ENCODE measurements at regions not wholly inside any gene's neighbourhood (a gene's known extent, or its start where the extent isn't known, plus 50 kb on each side); places are given as distances from the start of the nearest gene placed in this dataset.
"Not testable (repeated sequence)": the region's sequence is repeated elsewhere in the genome, so short reads cannot be mapped to it uniquely, and the experiment has no call there.

DNA sequence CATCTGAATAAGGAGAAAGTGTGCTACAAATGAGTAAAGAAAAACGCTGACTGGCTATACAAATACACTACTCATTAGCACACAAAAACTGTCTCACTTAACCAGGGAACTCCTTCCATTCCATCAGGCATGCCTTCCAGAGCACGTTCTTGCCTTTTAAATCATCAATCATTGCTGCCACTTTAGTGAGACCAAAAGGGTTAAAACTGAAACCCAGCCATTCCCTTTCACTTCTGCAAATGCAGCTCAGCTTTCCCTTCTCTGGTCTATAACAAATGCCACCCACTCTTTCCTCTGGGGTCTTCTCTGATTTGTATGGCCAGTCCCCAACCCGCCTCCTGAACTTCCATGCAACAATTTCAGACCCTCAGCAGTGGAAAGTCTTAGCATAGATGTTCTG is 231.5 kb downstream of the TRIML1 start:
- Histone ChIP-seq H3K36me3 (ENCODE audit: control insufficient read depth, insufficient read depth, low read length) (no peaks in the 10 kb centered on the region), H3K4me1 (ENCODE audit: control insufficient read depth, insufficient read depth, low read length, poor library complexity, severe bottlenecking) (no peaks in the 10 kb centered on the region), H3K27ac (ENCODE audit: low read depth, low read length, severe bottlenecking) (no peak overlapping the region), H3K9me3 (ENCODE audit: control insufficient read depth, low read length) (peaks cover 1% of the 10 kb centered on the region), H3K4me3 (ENCODE audit: extremely low read depth, insufficient read depth, low read length, poor library complexity, severe bottlenecking) (no peak overlapping the region)
- 71 to 89% methylated on average over 1 of the region's 3 CpGs for WGBS, 2 experiments (ENCODE audit: insufficient coverage in 2 of 2)

DNA sequence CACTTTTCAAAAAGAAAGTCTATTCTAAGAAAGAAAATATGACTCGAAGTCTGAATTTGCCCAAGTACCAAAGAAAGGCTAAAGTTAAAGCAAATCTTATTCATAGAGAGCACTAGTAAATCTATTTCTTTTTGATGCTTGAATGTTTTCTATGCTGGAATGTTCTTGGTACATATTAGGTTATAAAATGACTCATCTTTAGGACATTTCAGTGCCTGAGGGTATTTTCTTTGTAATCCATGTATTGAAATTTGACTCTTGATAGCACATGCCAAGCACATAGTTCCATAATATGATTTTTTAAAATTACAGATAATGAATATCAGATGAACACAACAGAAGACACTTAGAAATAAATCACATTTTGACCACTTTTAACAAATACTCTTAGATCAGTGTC is 232.8 kb downstream of the TRIML1 start:
- WGBS, 2 experiments (ENCODE audit: insufficient coverage in 2 of 2), result no CpG with 5 or more reads among the region's 1 CpG
- H3K4me3 ChIP-seq (ENCODE audit: extremely low read depth, insufficient read depth, low read length, poor library complexity, severe bottlenecking), result no peak overlapping the region
- no peak overlapping the region for H3K27ac ChIP-seq (ENCODE audit: low read depth, low read length, severe bottlenecking)
- H3K36me3 ChIP-seq (ENCODE audit: control insufficient read depth, insufficient read depth, low read length), result no peaks in the 10 kb centered on the region
- H3K9me3 ChIP-seq (ENCODE audit: control insufficient read depth, low read length), result peaks cover 7% of the 10 kb centered on the region
- no peaks in the 10 kb centered on the region for H3K4me1 ChIP-seq (ENCODE audit: control insufficient read depth, insufficient read depth, low read length, poor library complexity, severe bottlenecking)

GRCh38 chr4:188372829-188373228 is 233.6 kb downstream of the TRIML1 start:
- 67 to 93% methylated on average over 2 to 3 of the region's 3 CpGs for WGBS, 2 experiments (ENCODE audit: insufficient coverage in 2 of 2)

DNA sequence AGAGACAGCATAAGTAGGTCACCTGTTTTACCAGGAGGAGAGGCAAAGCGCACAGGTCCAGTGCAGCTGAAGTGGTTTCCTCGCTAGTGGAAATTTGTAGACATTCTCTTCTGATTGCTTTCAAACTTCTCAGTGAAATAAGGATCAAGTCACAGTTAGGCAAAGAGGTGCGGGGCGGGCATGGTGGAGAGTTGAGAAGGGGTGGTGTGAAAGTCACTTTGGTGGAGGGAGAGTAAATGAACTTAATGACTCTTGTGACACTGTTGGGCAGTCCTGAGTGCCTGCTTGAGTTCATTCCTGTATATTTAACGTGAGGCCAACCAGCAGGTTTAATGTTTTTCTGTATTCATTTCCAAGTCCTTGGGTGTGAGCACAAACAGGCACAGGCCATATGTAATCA is 235.6 kb downstream of the TRIML1 start:
- WGBS, 2 experiments (ENCODE audit: insufficient coverage in 2 of 2), result 93 to 96% methylated on average over 5 of the region's 5 CpGs
- H3K27ac ChIP-seq (ENCODE audit: low read depth, low read length, severe bottlenecking), result no peak overlapping the region
- peaks cover 7% of the 10 kb centered on the region for H3K9me3 ChIP-seq (ENCODE audit: control insufficient read depth, low read length)
- no peaks in the 10 kb centered on the region for H3K36me3 ChIP-seq (ENCODE audit: control insufficient read depth, insufficient read depth, low read length)
- H3K4me3 ChIP-seq (ENCODE audit: extremely low read depth, insufficient read depth, low read length, poor library complexity, severe bottlenecking), result no peak overlapping the region
- no peaks in the 10 kb centered on the region for H3K4me1 ChIP-seq (ENCODE audit: control insufficient read depth, insufficient read depth, low read length, poor library complexity, severe bottlenecking)

More at GRCh38 chr4:188372829-188373228, 233.6 kb downstream of the TRIML1 start:
- Histone ChIP-seq H3K9me3 (ENCODE audit: control insufficient read depth, low read length) (peaks cover 7% of the 10 kb centered on the region), H3K4me1 (ENCODE audit: control insufficient read depth, insufficient read depth, low read length, poor library complexity, severe bottlenecking) (no peaks in the 10 kb centered on the region), H3K4me3 (ENCODE audit: extremely low read depth, insufficient read depth, low read length, poor library complexity, severe bottlenecking) (no peak overlapping the region), H3K27ac (ENCODE audit: low read depth, low read length, severe bottlenecking) (no peak overlapping the region), H3K36me3 (ENCODE audit: control insufficient read depth, insufficient read depth, low read length) (no peaks in the 10 kb centered on the region)

DNA sequence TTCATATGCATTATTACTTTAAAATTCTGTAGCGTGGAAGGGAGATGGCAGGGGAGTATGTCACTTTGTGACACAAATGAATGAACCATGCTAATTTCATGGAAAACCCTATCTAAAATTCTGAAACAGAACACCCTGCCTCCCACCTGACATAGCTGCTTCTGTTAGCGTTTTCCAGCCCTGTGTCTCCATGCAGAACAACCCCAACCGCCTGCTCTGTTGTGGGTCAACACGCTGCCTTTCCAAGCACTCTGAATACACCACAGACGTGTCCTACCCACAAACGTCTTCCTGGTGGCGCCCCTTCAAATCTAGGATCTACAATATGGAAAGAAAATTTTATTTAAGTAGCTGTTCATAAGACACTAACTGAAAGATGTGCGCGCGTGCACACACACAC is 238.6 kb downstream of the TRIML1 start:
- Histone ChIP-seq H3K27ac (ENCODE audit: low read depth, low read length, severe bottlenecking) (no peak overlapping the region), H3K4me3 (ENCODE audit: extremely low read depth, insufficient read depth, low read length, poor library complexity, severe bottlenecking) (no peak overlapping the region), H3K36me3 (ENCODE audit: control insufficient read depth, insufficient read depth, low read length) (no peaks in the 10 kb centered on the region), H3K4me1 (ENCODE audit: control insufficient read depth, insufficient read depth, low read length, poor library complexity, severe bottlenecking) (no peaks in the 10 kb centered on the region), H3K9me3 (ENCODE audit: control insufficient read depth, low read length) (peaks cover 7% of the 10 kb centered on the region)
- WGBS, 2 experiments (ENCODE audit: insufficient coverage in 2 of 2), result 90 to 100% methylated on average over 3 of the region's 10 CpGs

- Histone ChIP-seq H3K27ac (ENCODE audit: low read depth, low read length, severe bottlenecking) (no peak overlapping the region), H3K9me3 (ENCODE audit: control insufficient read depth, low read length) (no peaks in the 10 kb centered on the region), H3K4me3 (ENCODE audit: extremely low read depth, insufficient read depth, low read length, poor library complexity, severe bottlenecking) (no peak overlapping the region), H3K4me1 (ENCODE audit: control insufficient read depth, insufficient read depth, low read length, poor library complexity, severe bottlenecking) (no peaks in the 10 kb centered on the region), H3K36me3 (ENCODE audit: control insufficient read depth, insufficient read depth, low read length) (no peaks in the 10 kb centered on the region)
- WGBS, 2 experiments (ENCODE audit: insufficient coverage in 2 of 2), result 100% methylated on average over 1 of the region's 4 CpGs
Measured at GRCh38 chr4:188383180-188383579, 243.9 kb downstream of the TRIML1 start.

GRCh38 chr4:188387179-188387791 is 248.0 kb downstream of the TRIML1 start:
- no peaks in the 10 kb centered on the region for H3K36me3 ChIP-seq (ENCODE audit: control insufficient read depth, insufficient read depth, low read length)
- H3K27ac ChIP-seq (ENCODE audit: low read depth, low read length, severe bottlenecking), result no peak overlapping the region
- 50 to 89% methylated on average over 1 to 3 of the region's 5 CpGs for WGBS, 2 experiments (ENCODE audit: insufficient coverage in 2 of 2)
- no peak overlapping the region for H3K4me3 ChIP-seq (ENCODE audit: extremely low read depth, insufficient read depth, low read length, poor library complexity, severe bottlenecking)
- H3K4me1 ChIP-seq (ENCODE audit: control insufficient read depth, insufficient read depth, low read length, poor library complexity, severe bottlenecking), result no peaks in the 10 kb centered on the region
- H3K9me3 ChIP-seq (ENCODE audit: control insufficient read depth, low read length), result no peaks in the 10 kb centered on the region

GRCh38 chr4:188391349-188391748 is 252.1 kb downstream of the TRIML1 start:
- H3K27ac ChIP-seq (ENCODE audit: low read depth, low read length, severe bottlenecking); H3K9me3 ChIP-seq (ENCODE audit: control insufficient read depth, low read length); H3K4me1 ChIP-seq (ENCODE audit: control insufficient read depth, insufficient read depth, low read length, poor library complexity, severe bottlenecking); H3K4me3 ChIP-seq (ENCODE audit: extremely low read depth, insufficient read depth, low read length, poor library complexity, severe bottlenecking); H3K36me3 ChIP-seq (ENCODE audit: control insufficient read depth, insufficient read depth, low read length): not testable (repeated sequence)
- WGBS, 2 experiments (ENCODE audit: insufficient coverage in 2 of 2), result 94 to 100% methylated on average over 1 to 3 of the region's 8 CpGs

GRCh38 chr4:188396037-188396436 is 256.8 kb downstream of the TRIML1 start:
- WGBS, 2 experiments (ENCODE audit: insufficient coverage in 2 of 2), result 90% methylated on average over 2 of the region's 5 CpGs; no CpG with 5 or more reads in 1 of the 2 experiments
- H3K27ac ChIP-seq (ENCODE audit: low read depth, low read length, severe bottlenecking), result no peak overlapping the region
- H3K36me3 ChIP-seq (ENCODE audit: control insufficient read depth, insufficient read depth, low read length), result no peaks in the 10 kb centered on the region
- H3K4me1 ChIP-seq (ENCODE audit: control insufficient read depth, insufficient read depth, low read length, poor library complexity, severe bottlenecking), result no peaks in the 10 kb centered on the region
- no peaks in the 10 kb centered on the region for H3K9me3 ChIP-seq (ENCODE audit: control insufficient read depth, low read length)
- no peak overlapping the region for H3K4me3 ChIP-seq (ENCODE audit: extremely low read depth, insufficient read depth, low read length, poor library complexity, severe bottlenecking)

- Histone ChIP-seq H3K4me3 (ENCODE audit: extremely low read depth, insufficient read depth, low read length, poor library complexity, severe bottlenecking) (no peak overlapping the region), H3K36me3 (ENCODE audit: control insufficient read depth, insufficient read depth, low read length) (no peaks in the 10 kb centered on the region), H3K9me3 (ENCODE audit: control insufficient read depth, low read length) (no peaks in the 10 kb centered on the region), H3K4me1 (ENCODE audit: control insufficient read depth, insufficient read depth, low read length, poor library complexity, severe bottlenecking) (no peaks in the 10 kb centered on the region), H3K27ac (ENCODE audit: low read depth, low read length, severe bottlenecking) (no peak overlapping the region)
- 44 to 46% methylated on average over 4 to 6 of the region's 6 CpGs for WGBS, 2 experiments (ENCODE audit: insufficient coverage in 2 of 2)
Measured at GRCh38 chr4:188399834-188400233, 260.6 kb downstream of the TRIML1 start.

GRCh38 chr4:188400451-188400850 is 261.2 kb downstream of the TRIML1 start:
- H3K4me3 ChIP-seq (ENCODE audit: extremely low read depth, insufficient read depth, low read length, poor library complexity, severe bottlenecking), result no peak overlapping the region
- no peak overlapping the region for H3K27ac ChIP-seq (ENCODE audit: low read depth, low read length, severe bottlenecking)
- whole genome bisulfite sequencing, 2 experiments (ENCODE audit: insufficient coverage in 2 of 2), result 33 to 57% methylated on average over 1 to 2 of the region's 2 CpGs

More at GRCh38 chr4:188400451-188400850, 261.2 kb downstream of the TRIML1 start:
- no peaks in the 10 kb centered on the region for H3K36me3 ChIP-seq (ENCODE audit: control insufficient read depth, insufficient read depth, low read length)
- H3K9me3 ChIP-seq (ENCODE audit: control insufficient read depth, low read length), result no peaks in the 10 kb centered on the region
- H3K4me1 ChIP-seq (ENCODE audit: control insufficient read depth, insufficient read depth, low read length, poor library complexity, severe bottlenecking), result no peaks in the 10 kb centered on the region
